ENCODE measurements at regions not wholly inside any gene's neighbourhood (a gene's known extent, or its start where the extent isn't known, plus 50 kb on each side); places are given as distances from the start of the nearest gene placed in this dataset.

DNA sequence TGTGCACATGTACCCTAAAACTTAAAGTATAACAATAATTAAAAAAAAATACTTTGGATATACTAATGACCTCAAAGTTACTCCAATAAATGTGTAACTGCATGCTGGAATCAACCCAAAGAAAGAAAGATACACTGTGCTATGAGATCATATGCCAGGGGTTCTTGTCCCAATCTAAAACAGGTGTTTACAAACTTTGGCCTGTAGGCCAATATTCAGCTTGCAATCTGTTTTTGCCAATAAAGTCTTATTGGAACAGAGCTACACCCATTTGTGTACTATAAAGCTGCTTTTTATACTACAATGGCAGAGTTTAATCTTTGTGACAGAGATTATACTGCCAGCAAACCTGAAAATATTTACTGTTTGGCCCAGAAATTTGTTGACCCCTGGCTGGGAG, 138.8 kb upstream of the AFF2 start:
- Histone ChIP-seq H3K4me1 (ENCODE audit: control insufficient read depth in 1 of 2, low read depth in 2 of 2) (no peaks in the 10 kb centered on the region), H3K27ac (no peak overlapping the region), H3K4me3 (no peak overlapping the region), H3K36me3 (no peaks in the 10 kb centered on the region), H3K9me3 (no peaks in the 10 kb centered on the region), H3K27me3 (replicated peaks; ENCODE audit: insufficient read depth) (no peaks in the 10 kb centered on the region)
- no peak for ATAC-seq (ENCODE audit: insufficient number of reproducible peaks, low FRiP score, low read depth)
- TF ChIP-seq, protein P1, sequence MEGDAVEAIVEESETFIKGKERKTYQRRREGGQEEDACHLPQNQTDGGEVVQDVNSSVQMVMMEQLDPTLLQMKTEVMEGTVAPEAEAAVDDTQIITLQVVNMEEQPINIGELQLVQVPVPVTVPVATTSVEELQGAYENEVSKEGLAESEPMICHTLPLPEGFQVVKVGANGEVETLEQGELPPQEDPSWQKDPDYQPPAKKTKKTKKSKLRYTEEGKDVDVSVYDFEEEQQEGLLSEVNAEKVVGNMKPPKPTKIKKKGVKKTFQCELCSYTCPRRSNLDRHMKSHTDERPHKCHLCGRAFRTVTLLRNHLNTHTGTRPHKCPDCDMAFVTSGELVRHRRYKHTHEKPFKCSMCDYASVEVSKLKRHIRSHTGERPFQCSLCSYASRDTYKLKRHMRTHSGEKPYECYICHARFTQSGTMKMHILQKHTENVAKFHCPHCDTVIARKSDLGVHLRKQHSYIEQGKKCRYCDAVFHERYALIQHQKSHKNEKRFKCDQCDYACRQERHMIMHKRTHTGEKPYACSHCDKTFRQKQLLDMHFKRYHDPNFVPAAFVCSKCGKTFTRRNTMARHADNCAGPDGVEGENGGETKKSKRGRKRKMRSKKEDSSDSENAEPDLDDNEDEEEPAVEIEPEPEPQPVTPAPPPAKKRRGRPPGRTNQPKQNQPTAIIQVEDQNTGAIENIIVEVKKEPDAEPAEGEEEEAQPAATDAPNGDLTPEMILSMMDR (IDR thresholded peaks at IDR 0.05): no peak
- DNase-seq (ENCODE audit: low spot score): no peak

DNA sequence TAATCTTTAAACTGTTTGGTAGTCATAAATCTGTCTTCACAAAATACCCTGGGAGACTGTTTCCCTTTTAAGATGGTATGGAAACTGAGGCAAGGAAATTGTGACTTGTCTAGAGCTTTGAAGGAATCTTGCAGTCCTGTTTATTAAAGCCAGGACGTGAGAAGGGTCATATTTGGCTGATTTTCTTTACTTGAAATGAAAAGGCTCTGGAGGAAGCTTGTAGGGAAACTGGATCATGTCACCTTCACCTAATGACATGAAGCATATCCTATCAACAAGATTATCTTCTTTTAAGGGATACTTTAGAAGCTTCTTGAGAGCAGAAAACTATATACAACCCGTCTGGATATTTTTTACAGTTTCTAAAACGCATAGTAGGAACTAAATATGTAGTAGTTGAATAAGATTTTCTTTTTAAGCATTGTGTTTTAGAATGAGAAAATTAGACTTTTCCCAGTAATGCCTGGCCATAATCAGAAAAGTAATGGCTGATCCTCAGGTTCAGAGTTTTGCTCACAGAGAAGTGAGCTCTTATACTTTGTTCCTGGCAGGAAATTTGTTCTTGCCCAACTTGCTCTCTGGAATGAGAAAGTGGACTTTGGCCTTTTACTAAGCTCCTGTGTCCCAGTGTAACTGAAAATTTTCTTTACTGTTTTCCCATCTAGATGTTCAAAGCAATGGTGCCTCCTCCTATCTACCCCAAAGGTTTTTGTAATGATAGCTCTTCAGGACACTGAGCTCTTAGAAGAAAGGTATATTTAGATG, 136.8 kb upstream of the AFF2 start:
- no peak for DNase-seq (ENCODE audit: low spot score)
- ATAC-seq (ENCODE audit: insufficient number of reproducible peaks, low FRiP score, low read depth): no peak
- H3K27ac ChIP-seq: peak overlapping the region in 1 of 2 donors; percentile 61
- no peak overlapping the region for H3K4me3 ChIP-seq
- no peaks in the 10 kb centered on the region for H3K27me3 ChIP-seq (replicated peaks; ENCODE audit: insufficient read depth)
- TF ChIP-seq, protein P1 (IDR thresholded peaks at IDR 0.05): no peak
- no peaks in the 10 kb centered on the region for H3K36me3 ChIP-seq
- H3K9me3 ChIP-seq: no peaks in the 10 kb centered on the region
- no peaks in the 10 kb centered on the region for H3K4me1 ChIP-seq (ENCODE audit: control insufficient read depth in 1 of 2, low read depth in 2 of 2)

DNA sequence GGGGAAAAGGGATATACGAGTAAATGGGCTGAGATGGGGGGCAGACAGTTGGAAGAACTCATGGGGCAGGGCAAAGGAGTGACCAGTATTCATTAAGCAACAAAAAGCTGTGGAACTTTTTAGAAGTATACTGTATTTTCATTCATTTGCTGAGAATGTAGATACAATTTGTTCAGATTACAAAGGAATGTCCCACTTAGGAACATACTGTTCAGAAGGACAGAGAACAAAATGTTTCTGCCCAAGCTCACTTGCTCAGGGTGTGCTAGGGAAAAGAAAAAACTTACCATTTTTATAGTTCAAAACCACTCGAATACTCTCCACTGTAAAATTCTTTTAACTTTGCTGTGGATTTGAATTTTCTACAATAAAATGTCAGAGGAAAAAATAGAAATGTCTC, 135.2 kb upstream of the AFF2 start:
- ATAC-seq (ENCODE audit: insufficient number of reproducible peaks, low FRiP score, low read depth): no peak
- no peak for DNase-seq (ENCODE audit: low spot score)
- H3K27me3 ChIP-seq (replicated peaks; ENCODE audit: insufficient read depth): no peaks in the 10 kb centered on the region
- H3K9me3 ChIP-seq: no peaks in the 10 kb centered on the region
- H3K4me3 ChIP-seq: no peak overlapping the region
- H3K4me1 ChIP-seq (ENCODE audit: control insufficient read depth in 1 of 2, low read depth in 2 of 2): no peaks in the 10 kb centered on the region
- H3K27ac ChIP-seq: peak overlapping the region; percentile 47 to 61
- TF ChIP-seq, protein P1 (IDR thresholded peaks at IDR 0.05): no peak
- H3K36me3 ChIP-seq: no peaks in the 10 kb centered on the region

DNA sequence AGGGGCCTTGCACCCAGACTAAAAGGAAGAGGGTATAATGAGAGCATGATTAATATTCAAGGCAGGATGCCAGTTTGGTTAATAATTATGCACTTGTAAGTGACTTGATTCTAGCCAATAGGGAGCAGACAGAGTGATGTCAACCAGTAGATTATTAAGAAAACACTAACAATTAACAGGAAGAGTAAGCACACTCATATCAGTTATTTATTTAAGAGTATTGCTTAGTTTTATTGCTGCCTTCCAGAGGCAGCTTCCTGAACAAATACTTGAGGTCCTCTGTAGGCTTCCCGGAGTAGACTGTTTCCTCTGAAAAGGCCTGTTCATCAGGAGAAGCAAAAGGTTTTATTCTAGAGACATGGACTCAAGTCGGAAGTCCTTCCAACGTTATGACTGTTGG, 129.1 kb upstream of the AFF2 start:
- Histone ChIP-seq H3K4me1 (ENCODE audit: control insufficient read depth in 1 of 2, low read depth in 2 of 2) (no peaks in the 10 kb centered on the region), H3K27ac (no peak overlapping the region), H3K9me3 (no peaks in the 10 kb centered on the region), H3K27me3 (replicated peaks; ENCODE audit: insufficient read depth) (no peaks in the 10 kb centered on the region), H3K36me3 (no peaks in the 10 kb centered on the region), H3K4me3 (no peak overlapping the region)
- DNase-seq (ENCODE audit: low spot score): no peak
- ATAC-seq (ENCODE audit: insufficient number of reproducible peaks, low FRiP score, low read depth): no peak
- TF ChIP-seq, protein P1 (IDR thresholded peaks at IDR 0.05): no peak

DNA sequence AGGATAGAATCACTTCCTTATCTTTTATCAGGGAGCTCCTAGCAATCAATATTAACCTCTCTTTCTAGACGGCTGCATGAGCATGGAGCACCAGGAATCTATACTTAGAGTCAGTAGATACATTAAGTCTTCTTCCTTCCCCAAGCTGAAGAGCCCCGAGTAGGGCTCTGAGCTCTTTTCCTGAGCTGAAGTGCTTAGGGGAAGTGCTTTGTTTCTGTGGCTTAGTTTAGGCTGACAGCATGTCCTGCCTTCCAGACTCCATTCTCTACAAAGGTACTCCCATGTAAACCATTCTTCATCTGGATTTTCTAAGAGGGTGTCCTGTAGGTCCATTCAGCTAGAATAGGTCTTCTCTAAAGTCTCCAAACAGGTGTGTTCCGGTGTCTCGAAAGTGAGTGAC, 127.5 kb upstream of the AFF2 start:
- H3K9me3 ChIP-seq: no peaks in the 10 kb centered on the region
- H3K4me3 ChIP-seq: no peak overlapping the region
- H3K4me1 ChIP-seq (ENCODE audit: control insufficient read depth in 1 of 2, low read depth in 2 of 2): no peaks in the 10 kb centered on the region
- ATAC-seq (ENCODE audit: insufficient number of reproducible peaks, low FRiP score, low read depth) (no peak), DNase-seq (ENCODE audit: low spot score) (no peak)
- H3K27ac ChIP-seq: no peak overlapping the region
- H3K36me3 ChIP-seq: no peaks in the 10 kb centered on the region
- H3K27me3 ChIP-seq (replicated peaks; ENCODE audit: insufficient read depth): no peaks in the 10 kb centered on the region
- TF ChIP-seq, protein P1 (IDR thresholded peaks at IDR 0.05): no peak

Data from thoracic aorta (tissue), 2 donors.